Mammary epithelial cell (primary cell): ENCODE measurements at regions not wholly inside any gene's neighbourhood (a gene's known extent, or its start where the extent isn't known, plus 50 kb on each side); places are given as distances from the start of the nearest gene placed in this dataset.

Experiments
- EZH2 ChIP-seq: IDR thresholded peaks from 2 replicates; pipeline ENCODE4 v1.6.1; 2012; ENCODE audit warnings: low read length, inconsistent platforms, borderline replicate concordance
- TF ChIP-seq, protein P1 (sequence below), 2 donors: IDR thresholded peaks in 1 of 2; conservative IDR thresholded peaks in 1 of 2; 2 replicates each; pipeline ENCODE4 v1.5.1; 2011 to 2012; ENCODE audit warnings: inconsistent platforms in 2 of 2, low read length in 2 of 2, mild to moderate bottlenecking in 2 of 2, control low read depth in 1 of 2, low read depth in 1 of 2; ENCODE audit not compliant: insufficient read depth in 1 of 2; ENCODE audit errors: extremely low read depth in 1 of 2

DNA sequence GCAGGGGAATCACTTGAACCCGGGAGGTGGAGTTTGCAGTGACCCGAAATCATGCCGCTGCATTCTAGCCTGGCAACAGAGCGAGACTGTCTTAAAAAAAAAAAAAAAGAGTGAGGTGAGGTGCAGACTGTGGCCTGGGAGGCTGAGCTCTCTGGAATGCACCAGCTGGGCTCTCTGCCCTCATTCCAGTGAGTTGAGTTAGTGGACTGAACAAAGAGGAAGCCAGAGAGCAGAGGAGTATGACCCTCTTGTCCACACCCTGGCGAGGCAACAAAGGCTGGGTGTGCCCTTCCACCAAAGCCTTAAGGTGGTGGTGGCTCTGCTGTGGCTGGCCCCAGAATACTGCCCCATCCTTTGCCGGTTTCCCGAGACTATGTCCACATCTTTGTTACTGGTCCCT lies 71.3 kb upstream of the ACKR3 start:
- TF ChIP-seq, protein P1, sequence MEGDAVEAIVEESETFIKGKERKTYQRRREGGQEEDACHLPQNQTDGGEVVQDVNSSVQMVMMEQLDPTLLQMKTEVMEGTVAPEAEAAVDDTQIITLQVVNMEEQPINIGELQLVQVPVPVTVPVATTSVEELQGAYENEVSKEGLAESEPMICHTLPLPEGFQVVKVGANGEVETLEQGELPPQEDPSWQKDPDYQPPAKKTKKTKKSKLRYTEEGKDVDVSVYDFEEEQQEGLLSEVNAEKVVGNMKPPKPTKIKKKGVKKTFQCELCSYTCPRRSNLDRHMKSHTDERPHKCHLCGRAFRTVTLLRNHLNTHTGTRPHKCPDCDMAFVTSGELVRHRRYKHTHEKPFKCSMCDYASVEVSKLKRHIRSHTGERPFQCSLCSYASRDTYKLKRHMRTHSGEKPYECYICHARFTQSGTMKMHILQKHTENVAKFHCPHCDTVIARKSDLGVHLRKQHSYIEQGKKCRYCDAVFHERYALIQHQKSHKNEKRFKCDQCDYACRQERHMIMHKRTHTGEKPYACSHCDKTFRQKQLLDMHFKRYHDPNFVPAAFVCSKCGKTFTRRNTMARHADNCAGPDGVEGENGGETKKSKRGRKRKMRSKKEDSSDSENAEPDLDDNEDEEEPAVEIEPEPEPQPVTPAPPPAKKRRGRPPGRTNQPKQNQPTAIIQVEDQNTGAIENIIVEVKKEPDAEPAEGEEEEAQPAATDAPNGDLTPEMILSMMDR (conservative IDR thresholded peaks at IDR 0.05 in 1 of 2, IDR thresholded peaks at IDR 0.05 in 1 of 2; ENCODE audit: extremely low read depth in 1 of 2, insufficient read depth in 1 of 2, low read depth in 1 of 2, low read length in 2 of 2) = no peak
- no peak for TF ChIP-seq EZH2
